NCI-H345 treated with DMSO at 0.1 percent for 48 hours (cell line): ENCODE measurements at regions not wholly inside any gene's neighbourhood (a gene's known extent, or its start where the extent isn't known, plus 50 kb on each side); places are given as distances from the start of the nearest gene placed in this dataset.

Source experiments
- DNase-seq: peaks from one replicate; lab custom pipeline; 2025; ENCODE audit not compliant: unreplicated experiment; lab: John Stamatoyannopoulos, UW

GRCh38 chr1:29836651-29837646 lies 600.6 kb downstream of the PTPRU start:
- DNase-seq = no peak

- no peak for DNase-seq
Observed at GRCh38 chr1:29835874-29836273, 599.6 kb downstream of the PTPRU start.

DNA sequence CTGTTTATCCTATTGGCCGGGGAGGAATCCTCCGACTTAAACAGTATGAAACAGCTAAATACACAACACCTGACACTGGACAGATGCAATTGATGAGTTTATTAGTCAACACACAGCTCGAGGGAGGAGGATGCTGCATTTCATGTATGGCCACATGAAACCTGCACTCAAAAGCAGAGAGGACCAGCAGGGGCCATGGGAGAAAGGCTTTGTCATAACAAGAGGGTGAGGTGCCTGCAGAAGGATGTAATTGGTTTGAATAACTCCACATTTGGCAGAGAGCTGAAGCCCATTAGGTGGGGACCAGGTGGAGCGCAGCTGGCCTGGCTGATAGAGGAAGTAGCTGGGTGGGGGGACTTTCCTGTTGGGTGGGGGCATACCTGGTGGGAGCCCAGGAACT lies 599.1 kb downstream of the PTPRU start:
- DNase-seq = no peak

DNA sequence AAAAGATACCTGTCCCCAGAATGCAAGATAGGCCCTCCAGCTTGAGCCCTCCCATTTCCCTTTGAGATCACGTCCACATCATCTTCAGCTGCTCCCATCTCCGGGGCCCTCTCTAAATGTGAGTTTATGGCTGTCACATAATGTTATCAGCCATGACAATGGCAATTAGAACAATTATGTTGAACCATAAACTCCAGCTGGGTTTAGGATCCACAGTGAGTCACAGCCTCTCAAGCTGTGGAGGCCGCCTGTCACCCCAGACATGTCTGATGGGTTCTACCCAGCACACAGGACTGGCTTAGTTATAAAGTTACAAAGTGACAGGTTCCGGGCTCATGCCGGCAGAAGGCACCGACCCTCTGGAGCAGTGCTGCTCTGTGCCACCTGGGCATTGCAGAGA lies 597.3 kb downstream of the PTPRU start:
- DNase-seq = no peak

GRCh38 chr1:29832936-29833335 lies 596.6 kb downstream of the PTPRU start:
- DNase-seq = no peak

GRCh38 chr1:29832471-29832870 lies 596.1 kb downstream of the PTPRU start:
- no peak for DNase-seq

DNA sequence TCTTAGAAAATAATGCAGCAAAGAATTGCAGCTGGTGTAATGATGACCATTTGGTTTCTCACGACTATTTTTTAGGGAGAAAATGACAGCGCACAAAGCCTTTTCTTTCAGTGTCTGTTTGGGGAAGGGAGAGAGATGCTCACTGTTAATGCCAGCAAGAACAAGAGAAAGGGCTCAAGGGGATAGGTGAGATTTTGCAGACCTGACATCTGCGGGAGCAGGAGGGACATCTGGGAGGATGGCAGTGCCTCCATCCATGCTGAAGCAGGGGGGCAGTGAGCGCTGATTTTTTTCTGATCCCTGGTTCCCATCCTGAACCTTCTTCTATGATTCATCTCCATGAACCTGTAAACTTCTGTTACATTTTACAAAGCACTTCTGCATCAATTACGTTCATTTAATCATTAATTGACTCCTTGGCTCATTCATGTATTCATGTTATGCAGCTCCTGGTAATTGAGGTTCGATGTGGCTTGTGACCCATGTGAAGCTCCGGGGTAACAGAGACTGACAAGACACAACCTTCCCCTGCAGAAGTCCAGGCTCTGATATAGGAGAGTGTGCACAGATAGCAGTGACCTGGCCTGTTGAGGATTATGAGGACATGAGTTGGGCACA lies 595.3 kb downstream of the PTPRU start:
- DNase-seq = no peak

GRCh38 chr1:29830916-29831315 lies 594.6 kb downstream of the PTPRU start:
- no peak for DNase-seq

- no peak for DNase-seq
Observed at GRCh38 chr1:29830383-29830782, 594.1 kb downstream of the PTPRU start.

DNA sequence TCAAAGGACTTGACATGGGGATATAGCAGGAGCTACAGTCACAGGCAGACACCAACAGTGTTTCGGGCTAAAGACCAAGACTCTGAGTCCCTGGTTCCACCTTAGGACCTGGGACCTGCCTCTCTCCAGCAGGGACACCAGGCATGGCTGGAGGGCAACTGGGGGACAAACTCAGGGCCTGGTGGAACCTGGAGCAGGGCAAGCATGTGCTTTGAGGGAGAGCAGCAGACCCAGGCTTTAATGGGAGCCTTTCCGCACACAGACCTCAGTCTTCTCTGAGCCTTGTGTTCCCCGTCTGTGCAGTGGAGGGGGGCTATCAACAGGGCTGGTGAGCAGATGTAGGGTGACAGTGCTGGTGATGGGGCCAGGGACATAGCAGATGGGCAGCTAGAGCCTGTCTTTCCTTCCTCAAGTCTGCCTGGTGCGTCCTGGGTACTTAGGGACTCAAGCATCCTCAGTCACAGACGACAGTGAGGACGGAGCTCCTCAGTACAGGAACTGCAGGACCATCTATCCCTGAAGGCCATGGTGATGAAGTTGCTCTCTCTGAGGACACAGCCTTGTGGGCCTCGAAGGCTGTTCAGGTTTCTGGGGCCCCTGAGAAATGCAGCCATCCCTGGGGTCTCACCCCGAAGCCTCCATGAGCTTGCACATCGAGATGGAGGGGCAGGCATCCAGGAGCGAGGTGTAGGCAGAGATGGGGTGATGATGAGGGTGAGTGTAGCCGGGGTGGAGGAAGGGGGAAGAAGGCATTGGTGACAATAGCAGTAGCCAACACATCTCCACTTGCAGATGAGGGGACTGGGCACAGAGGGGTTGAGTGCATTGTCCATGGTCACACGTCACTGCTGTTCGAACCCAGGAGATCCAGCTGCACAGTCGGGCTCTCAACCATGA lies 593.4 kb downstream of the PTPRU start:
- no peak for DNase-seq

DNA sequence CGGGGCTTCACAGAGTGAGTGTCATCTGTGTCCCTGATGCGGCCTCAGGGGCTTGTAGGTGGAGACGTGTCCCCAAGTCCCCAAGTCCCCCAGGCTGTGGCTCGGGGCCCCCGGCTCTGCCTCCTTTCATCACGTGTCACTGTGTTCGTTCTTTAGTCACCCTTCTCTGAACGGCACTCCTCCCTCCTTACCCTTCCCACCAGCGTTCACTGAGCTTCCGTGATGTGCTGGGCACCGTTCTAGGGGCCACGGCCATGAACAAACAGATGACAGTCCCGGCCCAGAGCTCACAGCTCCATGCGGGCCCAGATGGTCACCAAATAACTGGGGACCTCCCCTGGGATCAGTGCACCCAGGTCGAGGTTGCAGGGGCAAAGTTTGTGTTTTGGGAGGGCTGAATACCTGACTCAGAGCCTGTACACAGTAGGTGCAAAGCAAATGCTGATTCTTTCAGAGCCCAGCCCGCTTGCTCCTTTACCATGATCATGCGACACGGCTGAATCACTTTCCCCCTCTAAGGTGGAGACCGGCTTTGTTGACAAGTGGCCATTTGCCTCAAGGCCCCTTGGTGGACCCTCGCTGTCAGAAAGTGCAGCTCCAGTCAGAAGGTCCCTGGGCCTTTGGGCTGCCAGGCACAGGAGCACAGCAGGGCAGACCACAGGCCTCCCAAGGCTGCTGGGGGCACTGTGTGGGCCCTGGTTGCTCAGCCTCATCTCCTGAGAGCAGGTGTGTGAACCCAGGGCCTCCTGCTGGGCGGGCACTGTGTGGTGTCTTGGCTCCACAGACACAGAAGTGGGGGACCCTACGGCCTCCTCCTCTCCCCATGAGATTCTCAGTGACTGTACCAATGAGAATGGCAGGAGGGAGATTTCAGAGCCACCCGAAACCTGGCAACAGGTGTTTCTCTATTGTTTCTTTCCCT lies 592.5 kb downstream of the PTPRU start:
- DNase-seq = peak; percentile 6

GRCh38 chr1:29827801-29828525 lies 591.6 kb downstream of the PTPRU start:
- DNase-seq = no peak

DNA sequence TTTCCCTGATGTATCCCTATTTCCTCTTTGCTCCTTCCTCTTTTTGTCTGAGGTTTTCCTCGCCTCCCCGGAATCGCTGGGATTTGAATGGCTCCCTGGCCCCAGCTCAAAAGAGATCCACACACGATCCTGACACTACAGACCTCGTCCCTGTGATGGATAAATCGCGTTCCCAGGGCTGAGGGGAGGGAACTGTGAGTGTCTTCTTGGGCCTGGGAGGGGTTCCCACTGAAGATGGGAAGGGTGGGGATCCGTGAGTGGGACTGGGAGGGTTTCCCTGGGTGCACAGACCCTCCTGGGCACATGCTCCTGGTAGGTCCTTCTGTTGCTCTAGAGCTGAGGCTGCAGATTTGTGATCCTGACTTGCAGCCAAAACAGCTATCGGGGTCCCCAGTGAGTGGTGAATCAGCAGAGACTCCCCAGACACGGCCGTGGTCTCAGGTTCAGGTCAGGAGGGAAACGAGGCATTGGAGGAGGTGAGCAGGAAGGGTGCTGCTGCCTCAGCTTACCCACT lies 591.0 kb downstream of the PTPRU start:
- no peak for DNase-seq

DNA sequence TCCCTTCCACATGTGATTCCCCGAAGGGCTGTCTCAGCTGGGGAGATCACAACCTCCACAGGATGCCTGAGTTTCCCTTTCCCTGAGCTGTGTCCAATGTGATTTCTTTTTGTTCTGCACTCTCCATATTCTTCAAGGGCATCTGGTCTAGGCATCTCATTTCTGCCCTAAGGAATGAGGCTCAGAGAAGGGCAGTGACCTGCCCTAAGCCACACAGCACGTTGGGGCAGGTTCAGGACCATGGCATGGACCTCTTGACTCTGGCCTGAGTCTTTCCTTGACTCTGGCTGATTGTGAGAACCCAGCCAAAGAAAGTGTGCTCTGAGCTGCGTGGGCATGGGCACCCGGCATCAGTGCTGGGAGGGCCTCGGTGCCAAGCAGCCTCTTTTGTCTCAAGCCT lies 590.3 kb downstream of the PTPRU start:
- no peak for DNase-seq

DNA sequence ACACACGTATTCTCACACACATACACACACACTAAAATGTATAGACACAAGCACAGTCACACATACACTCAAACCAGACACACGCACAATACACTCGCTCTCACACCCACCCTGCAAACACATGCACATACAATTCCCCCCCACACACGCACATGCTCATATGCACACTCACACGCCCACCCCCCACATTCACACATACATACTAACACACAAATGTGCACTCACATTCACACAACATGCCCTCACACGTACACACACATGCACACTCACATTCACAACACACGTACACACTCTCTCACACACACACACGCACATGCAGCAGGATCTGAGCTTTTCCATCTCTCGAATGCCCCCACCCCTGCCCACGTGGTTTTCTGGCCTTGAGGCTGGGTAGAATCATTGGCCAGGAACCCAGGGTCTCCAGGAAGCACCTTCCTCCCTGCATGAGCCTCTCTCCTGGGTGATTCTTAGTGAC lies 589.7 kb downstream of the PTPRU start:
- DNase-seq = no peak

GRCh38 chr1:29825274-29825940 lies 589.1 kb downstream of the PTPRU start:
- no peak for DNase-seq

DNA sequence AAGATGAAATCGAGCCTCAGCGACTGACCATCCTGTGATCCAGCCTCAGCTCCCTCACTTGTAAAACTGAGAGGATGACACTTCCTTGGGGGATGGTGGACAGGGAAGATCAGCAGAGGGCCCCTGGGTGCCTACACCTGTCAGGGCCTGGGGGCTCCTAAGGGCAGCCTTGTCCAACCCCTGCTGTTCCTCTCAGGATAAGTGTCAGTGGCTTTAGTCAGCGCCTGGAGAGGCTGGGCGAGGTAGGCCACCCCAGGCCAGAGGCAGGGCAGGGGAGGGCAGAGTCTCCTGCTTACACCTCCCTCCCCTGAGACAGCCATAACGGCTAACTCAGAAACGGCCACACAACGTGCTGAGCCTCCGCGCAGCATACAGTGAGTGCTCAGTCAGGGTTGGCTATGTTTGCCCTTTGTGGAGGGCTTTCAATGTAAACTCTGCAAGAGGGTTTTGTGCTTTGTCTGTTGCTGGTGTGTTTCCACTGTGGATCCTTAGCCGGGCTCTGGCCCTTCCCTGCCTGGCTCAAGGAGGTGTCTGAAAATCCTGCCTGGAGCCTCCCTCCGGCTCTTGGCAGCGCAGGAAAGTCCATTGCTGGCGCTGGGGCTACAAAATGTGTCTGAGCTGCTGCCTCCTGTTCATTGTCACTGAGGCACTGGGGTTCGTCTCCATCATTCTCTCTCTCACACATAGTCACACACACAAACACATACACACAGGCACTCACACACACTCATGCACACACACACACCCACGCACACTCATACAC lies 588.4 kb downstream of the PTPRU start:
- peak; percentile 8 for DNase-seq

GRCh38 chr1:29824025-29824424 lies 587.7 kb downstream of the PTPRU start:
- DNase-seq = no peak
